HEK293 (cell line): ENCODE measurements at regions not wholly inside any gene's neighbourhood (a gene's known extent, or its start where the extent isn't known, plus 50 kb on each side); places are given as distances from the start of the nearest gene placed in this dataset.

Experiments
- CTCF ChIA-PET: fragments of 350-600 bp; formaldehyde crosslinking; extraction: SDS; loops from one replicate; lab custom pipeline; 2021; ENCODE audit warnings: antibody characterized with exemption; lab: Yijun Ruan, JAX
- POLR2A ChIA-PET: fragments of 300-600 bp; formaldehyde crosslinking; extraction: SDS; loops from one replicate; lab custom pipeline; 2020; ENCODE audit warnings: antibody characterized with exemption, inconsistent platforms; lab: Yijun Ruan, JAX
- H3K27ac ChIP-seq: fragments of 200-500 bp; sonication (Bioruptor generic); 2 replicates; pipeline ENCODE4 v1.5.1; 2014; ENCODE audit warnings: low read depth, low read length, control low read depth, inconsistent platforms; ENCODE audit errors: extremely low read depth
- H3K36me3 ChIP-seq, 2 experiments: fragments of 200-500 bp in 1 of 2; sonication (Bioruptor generic) in 1 of 2; 1 replicate in 1 of 2; 2 replicates in 1 of 2; pipeline ENCODE4 v1.5.1; 2014 to 2017; ENCODE audit warnings: inconsistent platforms in 2 of 2, low read length in 2 of 2; ENCODE audit not compliant: control insufficient read depth in 2 of 2, insufficient read depth in 1 of 2
- H3K4me1 ChIP-seq: fragments of 200-500 bp; sonication (Bioruptor generic); 2 replicates; pipeline ENCODE4 v1.5.1; 2014; ENCODE audit warnings: mild to moderate bottlenecking, low read length, inconsistent platforms; ENCODE audit not compliant: control insufficient read depth, insufficient read depth
- H3K4me3 ChIP-seq: 2 replicates; pipeline ENCODE4 v1.5.1; 2011; ENCODE audit warnings: low read depth, mild to moderate bottlenecking, control low read depth, low read length, moderate library complexity
- H3K9me3 ChIP-seq: fragments of 200-500 bp; sonication (Bioruptor generic); 2 replicates; pipeline ENCODE4 v1.5.1; 2014; ENCODE audit warnings: low read depth, low read length, inconsistent platforms; ENCODE audit not compliant: control insufficient read depth, insufficient read depth
- ELK4 ChIP-seq: IDR thresholded peaks from 2 replicates; pipeline ENCODE4 v1.6.1; 2011; ENCODE audit warnings: mild to moderate bottlenecking, low read depth, low read length, borderline replicate concordance
- OSR2 ChIP-seq: fragments of 450-650 bp; formaldehyde crosslinking; IDR thresholded peaks from 2 replicates; pipeline ENCODE4 v1.5.1; 2016; ENCODE audit warnings: missing biosample characterization, missing genetic modification characterization
- PRDM10 ChIP-seq: fragments of 450-650 bp; formaldehyde crosslinking; IDR thresholded peaks from 2 replicates; pipeline ENCODE4 v1.5.1; 2016; ENCODE audit warnings: missing biosample characterization, missing genetic modification characterization
- ZBTB26 ChIP-seq: fragments of 450-650 bp; formaldehyde crosslinking; optimal IDR thresholded peaks from 2 replicates; pipeline ENCODE3; 2016; ENCODE audit warnings: missing biosample characterization, mild to moderate bottlenecking, missing genetic modification characterization
- ZFHX2 ChIP-seq: fragments of 450-650 bp; formaldehyde crosslinking; conservative IDR thresholded peaks from 2 replicates; pipeline ENCODE4 v1.5.1; 2016; ENCODE audit warnings: missing biosample characterization, missing genetic modification characterization
- ZNF121 ChIP-seq: fragments of 450-650 bp; formaldehyde crosslinking; IDR thresholded peaks from 2 replicates; pipeline ENCODE4 v1.5.1; 2016; ENCODE audit warnings: missing biosample characterization, missing genetic modification characterization
- ZNF202 ChIP-seq: fragments of 450-650 bp; formaldehyde crosslinking; IDR thresholded peaks from 2 replicates; pipeline ENCODE4 v1.5.1; 2016; ENCODE audit warnings: missing biosample characterization, missing genetic modification characterization, borderline replicate concordance
- ZNF510 ChIP-seq: fragments of 450-650 bp; formaldehyde crosslinking; IDR thresholded peaks from 2 replicates; pipeline ENCODE4 v1.5.1; 2018; ENCODE audit warnings: mild to moderate bottlenecking, missing genetic modification characterization, missing biosample characterization; ENCODE audit not compliant: insufficient replicate concordance
- ZNF549 ChIP-seq: fragments of 450-650 bp; IDR thresholded peaks from 2 replicates; pipeline ENCODE4 v1.5.1; 2018; ENCODE audit warnings: missing biosample characterization, missing genetic modification characterization, mild to moderate bottlenecking, inconsistent platforms, moderate library complexity
- ZNF585B ChIP-seq: fragments of 450-650 bp; formaldehyde crosslinking; IDR thresholded peaks from 2 replicates; pipeline ENCODE4 v1.5.1; 2016; ENCODE audit warnings: missing biosample characterization, missing genetic modification characterization
- ZNF639 ChIP-seq: fragments of 450-650 bp; formaldehyde crosslinking; IDR thresholded peaks from 2 replicates; pipeline ENCODE4 v1.5.1; 2016; ENCODE audit warnings: missing biosample characterization, missing genetic modification characterization
- ZNF707 ChIP-seq: fragments of 450-650 bp; formaldehyde crosslinking; IDR thresholded peaks from 2 replicates; pipeline ENCODE4 v1.5.1; 2016; ENCODE audit warnings: missing biosample characterization, missing genetic modification characterization
- ZNF747 ChIP-seq: fragments of 450-650 bp; formaldehyde crosslinking; IDR thresholded peaks from 2 replicates; pipeline ENCODE4 v1.5.1; 2016; ENCODE audit warnings: missing biosample characterization, missing genetic modification characterization
- TF ChIP-seq, protein P1 (sequence below): fragments of 450-650 bp; formaldehyde crosslinking; IDR thresholded peaks from 2 replicates; pipeline ENCODE4 v1.5.1; 2016; ENCODE audit warnings: missing biosample characterization, missing genetic modification characterization
- TF ChIP-seq, protein P2 (sequence below): fragments of 450-650 bp; formaldehyde crosslinking; IDR thresholded peaks from 2 replicates; pipeline ENCODE4 v1.5.1; 2016; ENCODE audit warnings: missing biosample characterization, missing genetic modification characterization, borderline replicate concordance

DNA sequence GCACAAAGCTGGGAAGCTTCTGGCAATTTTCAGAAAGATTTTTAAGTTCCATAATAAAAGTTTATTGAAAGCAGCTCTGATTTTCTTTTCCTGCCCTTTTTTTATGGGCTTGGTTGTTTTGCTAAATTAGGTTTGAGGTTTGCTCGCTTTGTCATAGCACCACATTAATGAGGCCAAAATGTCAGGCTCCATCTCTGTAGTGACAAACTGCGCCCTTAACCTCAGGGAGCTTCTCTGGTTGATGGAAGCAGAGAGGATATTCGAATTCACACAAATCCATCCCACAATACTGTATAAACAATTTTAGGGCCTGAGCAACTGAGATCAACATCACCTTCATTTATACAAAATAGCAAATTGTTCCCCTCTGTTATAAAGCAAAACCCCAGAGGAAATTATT, 342.6 kb upstream of the TMPO start (continued):
- no peak for TF ChIP-seq PRDM10

GRCh38 chr12:98173773-98174427, 341.5 kb upstream of the TMPO start:
- no peaks in the 10 kb centered on the region for H3K36me3 ChIP-seq
- H3K9me3 ChIP-seq = no peaks in the 10 kb centered on the region
- H3K4me1 ChIP-seq = no peaks in the 10 kb centered on the region
- H3K27ac ChIP-seq = no peak overlapping the region
- CTCF ChIA-PET = no interaction called here
- POLR2A ChIA-PET = no interaction called here
- TF ChIP-seq ZNF121 (tag by site-specific recombination) (no peak), ZNF510 (tag by site-specific recombination) (no peak), ZNF747 (tag by site-specific recombination) (no peak), ZNF707 (tag by site-specific recombination) (no peak), ZNF585B (tag by site-specific recombination) (no peak), ZFHX2 (no peak), ELK4 (no peak), ZNF549 (tag by site-specific recombination) (no peak), ZBTB26 (tag by site-specific recombination) (no peak), ZNF202 (tag by site-specific recombination) (no peak), OSR2 (tag by site-specific recombination) (no peak), ZNF639 (no peak)
- TF ChIP-seq, protein P1, sequence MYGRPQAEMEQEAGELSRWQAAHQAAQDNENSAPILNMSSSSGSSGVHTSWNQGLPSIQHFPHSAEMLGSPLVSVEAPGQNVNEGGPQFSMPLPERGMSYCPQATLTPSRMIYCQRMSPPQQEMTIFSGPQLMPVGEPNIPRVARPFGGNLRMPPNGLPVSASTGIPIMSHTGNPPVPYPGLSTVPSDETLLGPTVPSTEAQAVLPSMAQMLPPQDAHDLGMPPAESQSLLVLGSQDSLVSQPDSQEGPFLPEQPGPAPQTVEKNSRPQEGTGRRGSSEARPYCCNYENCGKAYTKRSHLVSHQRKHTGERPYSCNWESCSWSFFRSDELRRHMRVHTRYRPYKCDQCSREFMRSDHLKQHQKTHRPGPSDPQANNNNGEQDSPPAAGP = no peak
- TF ChIP-seq, protein P2, sequence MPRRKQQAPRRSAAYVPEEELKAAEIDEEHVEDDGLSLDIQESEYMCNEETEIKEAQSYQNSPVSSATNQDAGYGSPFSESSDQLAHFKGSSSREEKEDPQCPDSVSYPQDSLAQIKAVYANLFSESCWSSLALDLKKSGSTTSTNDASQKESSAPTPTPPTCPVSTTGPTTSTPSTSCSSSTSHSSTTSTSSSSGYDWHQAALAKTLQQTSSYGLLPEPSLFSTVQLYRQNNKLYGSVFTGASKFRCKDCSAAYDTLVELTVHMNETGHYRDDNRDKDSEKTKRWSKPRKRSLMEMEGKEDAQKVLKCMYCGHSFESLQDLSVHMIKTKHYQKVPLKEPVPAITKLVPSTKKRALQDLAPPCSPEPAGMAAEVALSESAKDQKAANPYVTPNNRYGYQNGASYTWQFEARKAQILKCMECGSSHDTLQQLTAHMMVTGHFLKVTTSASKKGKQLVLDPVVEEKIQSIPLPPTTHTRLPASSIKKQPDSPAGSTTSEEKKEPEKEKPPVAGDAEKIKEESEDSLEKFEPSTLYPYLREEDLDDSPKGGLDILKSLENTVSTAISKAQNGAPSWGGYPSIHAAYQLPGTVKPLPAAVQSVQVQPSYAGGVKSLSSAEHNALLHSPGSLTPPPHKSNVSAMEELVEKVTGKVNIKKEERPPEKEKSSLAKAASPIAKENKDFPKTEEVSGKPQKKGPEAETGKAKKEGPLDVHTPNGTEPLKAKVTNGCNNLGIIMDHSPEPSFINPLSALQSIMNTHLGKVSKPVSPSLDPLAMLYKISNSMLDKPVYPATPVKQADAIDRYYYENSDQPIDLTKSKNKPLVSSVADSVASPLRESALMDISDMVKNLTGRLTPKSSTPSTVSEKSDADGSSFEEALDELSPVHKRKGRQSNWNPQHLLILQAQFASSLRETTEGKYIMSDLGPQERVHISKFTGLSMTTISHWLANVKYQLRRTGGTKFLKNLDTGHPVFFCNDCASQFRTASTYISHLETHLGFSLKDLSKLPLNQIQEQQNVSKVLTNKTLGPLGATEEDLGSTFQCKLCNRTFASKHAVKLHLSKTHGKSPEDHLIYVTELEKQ (tag by site-specific recombination) = no peak
- H3K4me3 ChIP-seq = no peak overlapping the region
